T-helper 17 cell (primary cell): ENCODE measurements at regions not wholly inside any gene's neighbourhood (a gene's known extent, or its start where the extent isn't known, plus 50 kb on each side); places are given as distances from the start of the nearest gene placed in this dataset.

Source experiments
- ATAC-seq: fragments of 150-1000 bp; cut with Tn5 transposase; 2 replicates; pipeline ENCODE4 v1.10.0; 2021; ENCODE audit warnings: mild to moderate bottlenecking, moderate library complexity
- DNase-seq, 3 donors: peaks; one replicate each; pipeline versions ENCODE4 v3.0.0 to v3.0.0-alpha.2; 2020 to 2021
- H3K9me3 ChIP-seq: one replicate; pipeline ENCODE4 v1.7.0; 2013; ENCODE audit warnings: low read length, mild to moderate bottlenecking; ENCODE audit not compliant: control insufficient read depth, poor library complexity, severe bottlenecking
- H3K27ac Mint-ChIP-seq: one replicate; pipeline ENCODE4 v1.8.0; 2022; ENCODE audit warnings: mild to moderate bottlenecking, moderate library complexity, mixed read lengths
- H3K27me3 Mint-ChIP-seq: one replicate; pipeline ENCODE4 v1.8.0; 2022; ENCODE audit warnings: mixed read lengths
- H3K36me3 Mint-ChIP-seq: one replicate; pipeline ENCODE4 v1.8.0; 2022; ENCODE audit warnings: low read depth, mixed read lengths
- H3K4me1 Mint-ChIP-seq: one replicate; pipeline ENCODE4 v1.8.0; 2022; ENCODE audit warnings: mild to moderate bottlenecking, mixed read lengths
- H3K4me3 Mint-ChIP-seq: one replicate; pipeline ENCODE4 v1.8.0; 2022; ENCODE audit warnings: mild to moderate bottlenecking, moderate library complexity, mixed read lengths

DNA sequence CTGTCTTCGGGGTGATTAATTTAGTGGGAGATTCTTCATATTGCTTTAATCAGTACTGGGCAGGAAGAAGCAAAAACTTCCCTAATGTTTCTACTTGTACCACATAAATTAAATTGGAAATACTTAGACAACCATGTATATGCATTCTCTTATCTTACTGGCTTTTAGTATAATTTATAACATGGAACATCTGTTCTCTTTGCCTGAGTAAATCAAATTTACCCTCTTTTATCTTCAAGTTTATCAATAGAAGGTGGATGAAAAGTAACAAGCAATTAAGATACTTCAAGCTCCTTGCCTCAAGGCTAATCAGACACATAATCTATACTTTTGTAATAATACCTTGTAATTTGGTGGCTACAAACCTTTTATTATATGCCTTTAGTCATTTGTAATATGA is 274.4 kb upstream of the ARX start:
- Mint-ChIP-seq H3K27ac (no peak overlapping the region), H3K36me3 (no peaks in the 10 kb centered on the region), H3K27me3 (peaks cover 5% of the 10 kb centered on the region), H3K4me1 (no peaks in the 10 kb centered on the region), H3K4me3 (no peak overlapping the region)
- peaks cover 2% of the 10 kb centered on the region for H3K9me3 ChIP-seq
- no peak for ATAC-seq
- DNase-seq = no peak

DNA sequence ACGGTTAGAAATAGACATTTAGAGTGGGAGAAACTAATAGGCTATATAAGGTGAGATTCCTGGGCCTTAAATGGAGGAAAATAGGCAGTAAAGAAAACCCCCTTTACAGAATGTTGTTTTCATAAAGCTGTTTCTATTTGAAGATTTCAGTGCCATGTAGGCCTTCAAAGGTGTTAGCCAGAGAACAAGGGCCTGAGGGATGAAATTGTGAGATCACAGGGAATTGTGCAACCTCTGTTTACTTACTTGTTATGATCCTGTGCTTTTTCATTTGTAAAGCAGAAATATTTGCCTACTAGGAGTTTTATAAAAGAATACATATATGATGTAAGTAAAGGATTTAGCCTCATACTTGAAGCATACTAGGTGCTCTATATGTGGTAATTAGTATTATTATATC is 272.9 kb upstream of the ARX start:
- Mint-ChIP-seq H3K36me3 (no peaks in the 10 kb centered on the region), H3K4me1 (no peaks in the 10 kb centered on the region), H3K27me3 (peaks cover 5% of the 10 kb centered on the region), H3K27ac (no peak overlapping the region), H3K4me3 (no peak overlapping the region)
- no peak for ATAC-seq
- peaks cover 1% of the 10 kb centered on the region for H3K9me3 ChIP-seq
- no peak for DNase-seq

DNA sequence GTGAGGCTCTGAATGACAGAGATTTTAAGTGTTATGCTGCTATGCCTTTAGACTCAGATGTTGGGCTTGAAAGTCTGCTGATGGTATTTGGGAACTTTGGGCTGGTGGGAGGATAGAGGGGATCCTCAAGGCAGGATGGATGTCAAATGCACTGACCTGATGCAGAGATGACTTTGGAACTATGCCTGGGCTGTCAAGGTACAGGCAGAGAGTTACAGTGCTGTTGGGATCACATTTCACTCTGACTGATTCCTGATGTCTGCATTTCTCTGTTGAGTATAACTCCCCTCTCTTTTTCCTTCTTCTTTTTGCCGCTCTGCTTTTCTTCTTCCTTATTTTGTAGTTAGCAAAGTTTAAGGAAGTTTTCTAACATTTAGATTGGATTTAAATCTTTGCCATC is 271.8 kb upstream of the ARX start:
- Mint-ChIP-seq H3K4me3 (no peak overlapping the region), H3K27me3 (peaks cover 5% of the 10 kb centered on the region), H3K36me3 (no peaks in the 10 kb centered on the region), H3K4me1 (no peaks in the 10 kb centered on the region), H3K27ac (no peak overlapping the region)
- H3K9me3 ChIP-seq = peaks cover 3% of the 10 kb centered on the region
- ATAC-seq (no peak), DNase-seq (no peak)

DNA sequence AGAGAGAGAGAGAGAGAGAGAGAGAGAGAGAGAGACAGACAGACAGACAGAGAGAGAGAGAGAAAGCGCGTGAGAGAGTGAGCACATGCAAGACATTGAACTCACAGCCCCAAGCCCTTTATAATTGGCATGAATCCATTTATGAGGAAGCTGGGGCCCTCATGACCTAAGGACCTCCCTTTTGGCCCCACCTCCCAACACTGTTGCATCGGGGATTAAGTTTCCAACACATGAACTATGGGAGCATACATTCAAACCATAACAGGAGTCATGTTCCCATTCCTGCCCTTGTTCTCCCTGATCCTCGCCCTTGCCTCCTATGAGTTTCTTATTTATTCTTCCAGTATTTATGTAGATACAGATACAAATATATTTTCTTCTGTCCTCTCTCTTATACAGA is 269.8 kb upstream of the ARX start:
- Mint-ChIP-seq H3K27ac (no peak overlapping the region), H3K4me3 (no peak overlapping the region), H3K36me3 (no peaks in the 10 kb centered on the region), H3K4me1 (no peaks in the 10 kb centered on the region), H3K27me3 (peaks cover 5% of the 10 kb centered on the region)
- H3K9me3 ChIP-seq = peaks cover 3% of the 10 kb centered on the region
- ATAC-seq (no peak), DNase-seq (no peak)

DNA sequence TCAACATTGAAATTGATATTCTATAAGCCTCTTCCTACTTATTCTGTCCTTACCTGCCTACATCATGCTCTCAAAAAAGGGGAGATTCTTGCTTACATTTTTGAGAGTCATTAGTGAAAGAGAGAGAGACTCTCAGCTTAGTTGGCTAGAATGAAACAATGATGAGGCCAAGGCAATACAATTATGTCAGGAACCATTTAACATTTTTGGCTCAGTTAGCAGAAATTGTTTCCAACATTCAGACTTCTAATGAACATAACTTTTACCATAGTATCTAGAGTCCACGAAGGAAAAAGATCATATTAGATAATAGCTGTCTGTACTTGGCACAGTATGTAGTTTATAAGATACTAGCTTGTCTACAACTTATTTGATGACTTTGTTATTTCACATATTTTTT is 263.7 kb upstream of the ARX start:
- no peak overlapping the region for H3K4me3 Mint-ChIP-seq
- peaks cover 3% of the 10 kb centered on the region for H3K9me3 ChIP-seq
- no peaks in the 10 kb centered on the region for H3K27me3 Mint-ChIP-seq
- DNase-seq (no peak), ATAC-seq (no peak)
- H3K36me3 Mint-ChIP-seq = no peaks in the 10 kb centered on the region
- no peaks in the 10 kb centered on the region for H3K4me1 Mint-ChIP-seq
- H3K27ac Mint-ChIP-seq = no peak overlapping the region

DNA sequence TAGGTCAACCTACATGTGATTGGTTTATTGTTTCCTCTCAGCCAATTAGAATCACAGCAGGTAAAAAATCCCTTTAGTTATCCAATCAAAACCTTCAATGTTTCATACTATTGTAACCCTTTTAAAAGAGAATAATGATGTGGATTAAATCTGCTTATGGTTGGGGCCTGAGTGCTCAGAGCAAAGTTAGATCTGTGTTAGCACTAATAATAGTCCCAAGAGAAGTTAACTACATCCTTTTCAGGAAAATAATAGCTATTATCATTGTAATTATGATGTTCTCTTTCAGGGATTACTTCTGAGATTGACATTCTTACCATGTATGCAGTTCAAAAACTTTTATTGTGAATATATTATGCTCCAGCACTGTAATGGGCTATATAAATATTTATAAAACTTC is 262.6 kb upstream of the ARX start:
- Mint-ChIP-seq H3K4me3 (no peak overlapping the region), H3K4me1 (no peaks in the 10 kb centered on the region), H3K27ac (no peak overlapping the region), H3K27me3 (no peaks in the 10 kb centered on the region), H3K36me3 (no peaks in the 10 kb centered on the region)
- H3K9me3 ChIP-seq = peaks cover 3% of the 10 kb centered on the region
- DNase-seq (no peak), ATAC-seq (no peak)

DNA sequence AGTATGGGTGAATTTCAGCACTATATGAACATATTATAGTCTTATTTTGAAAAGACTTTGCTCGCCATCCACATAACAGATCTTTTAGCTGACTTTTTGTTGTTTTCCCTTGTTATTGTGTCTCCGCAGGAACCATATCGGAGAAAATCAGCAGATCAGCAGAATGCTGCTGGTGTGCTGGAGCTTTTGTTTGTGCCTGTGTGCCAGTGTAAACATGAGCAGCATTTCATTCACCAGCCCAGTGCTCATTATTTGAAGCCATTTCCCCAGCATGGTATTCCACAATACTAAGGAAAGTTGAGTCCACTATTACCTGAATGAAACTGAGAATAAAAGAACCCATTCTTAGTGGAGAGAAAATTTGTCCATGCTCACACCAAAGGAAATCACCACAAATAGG is 261.8 kb upstream of the ARX start:
- no peaks in the 10 kb centered on the region for H3K27me3 Mint-ChIP-seq

DNA sequence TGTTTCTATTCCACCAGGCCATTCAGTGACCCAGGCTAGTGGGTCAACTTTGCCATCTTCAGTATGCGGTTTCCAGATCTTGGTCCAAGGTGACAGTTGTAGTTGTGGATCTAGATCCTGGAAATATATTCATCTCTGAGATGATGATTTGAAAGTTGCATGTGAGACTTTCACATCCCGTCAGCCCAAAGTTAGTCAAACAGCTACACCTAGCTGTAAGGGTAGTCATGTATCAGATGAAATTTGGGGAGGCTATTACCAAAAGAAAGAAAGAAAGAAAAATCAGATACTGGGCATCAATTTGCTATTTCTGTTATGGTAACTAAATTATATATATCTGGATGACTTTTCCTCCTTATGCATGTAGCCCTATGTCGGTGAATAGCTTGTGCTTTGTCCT is 259.4 kb upstream of the ARX start:
- Mint-ChIP-seq H3K36me3 (no peaks in the 10 kb centered on the region), H3K4me3 (no peak overlapping the region), H3K27ac (no peak overlapping the region), H3K27me3 (no peaks in the 10 kb centered on the region), H3K4me1 (no peaks in the 10 kb centered on the region)
- DNase-seq (no peak), ATAC-seq (no peak)
- no peaks in the 10 kb centered on the region for H3K9me3 ChIP-seq

More for the DNA sequence above, 261.8 kb upstream of the ARX start:
- no peak for ATAC-seq
- no peak overlapping the region for H3K27ac Mint-ChIP-seq
- no peaks in the 10 kb centered on the region for H3K4me1 Mint-ChIP-seq
- H3K36me3 Mint-ChIP-seq = no peaks in the 10 kb centered on the region
- peaks cover under 1% of the 10 kb centered on the region for H3K9me3 ChIP-seq
- no peak for DNase-seq
- H3K4me3 Mint-ChIP-seq = no peak overlapping the region

DNA sequence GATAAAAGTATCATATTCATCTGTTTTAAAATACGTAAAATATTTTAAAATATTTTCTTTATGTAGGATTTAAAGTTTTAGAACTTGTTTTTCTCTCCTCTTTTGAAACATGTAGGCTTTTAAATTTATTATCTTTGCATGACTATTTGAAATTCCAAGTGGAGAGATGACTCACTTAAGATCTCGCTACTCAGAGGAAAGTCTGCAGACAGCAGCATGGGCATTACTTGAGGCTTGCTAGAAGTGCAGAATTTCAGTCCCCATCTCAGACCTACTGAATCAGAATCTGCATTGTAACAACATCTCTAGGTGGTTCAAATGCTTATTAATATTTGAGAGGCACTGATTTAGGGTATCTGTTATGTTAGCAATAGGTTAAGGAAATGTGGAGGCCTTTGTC is 225.7 kb upstream of the ARX start:
- H3K4me3 Mint-ChIP-seq = no peak overlapping the region
- no peak for ATAC-seq
- no peak overlapping the region for H3K27ac Mint-ChIP-seq
- no peaks in the 10 kb centered on the region for H3K27me3 Mint-ChIP-seq
- no peaks in the 10 kb centered on the region for H3K4me1 Mint-ChIP-seq
- DNase-seq = no peak
- no peaks in the 10 kb centered on the region for H3K36me3 Mint-ChIP-seq
- H3K9me3 ChIP-seq = no peaks in the 10 kb centered on the region

DNA sequence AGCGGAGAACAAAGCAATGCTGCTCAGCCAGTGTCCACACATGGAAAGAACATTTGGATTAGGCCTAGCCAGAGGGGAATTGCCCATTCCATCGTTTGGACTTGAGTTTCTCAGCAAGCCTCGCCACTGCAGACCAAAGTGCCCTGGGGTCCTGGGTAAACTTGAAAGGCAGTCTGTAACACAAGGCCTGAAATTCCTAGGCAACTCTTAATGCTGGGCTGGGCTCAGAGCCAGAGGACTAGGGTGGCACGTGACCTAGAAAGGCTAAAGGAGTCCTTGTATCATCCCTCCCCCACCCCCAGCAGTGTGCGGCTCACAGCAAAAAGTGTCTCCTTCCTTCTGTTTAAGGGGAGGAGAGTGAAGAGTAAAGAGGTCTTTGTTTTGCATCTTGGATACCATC is 210.4 kb upstream of the ARX start:
- H3K9me3 ChIP-seq = no peaks in the 10 kb centered on the region
- Mint-ChIP-seq H3K36me3 (no peaks in the 10 kb centered on the region), H3K4me3 (no peak overlapping the region), H3K4me1 (no peaks in the 10 kb centered on the region), H3K27ac (no peak overlapping the region), H3K27me3 (no peaks in the 10 kb centered on the region)
- ATAC-seq (no peak), DNase-seq (no peak)

DNA sequence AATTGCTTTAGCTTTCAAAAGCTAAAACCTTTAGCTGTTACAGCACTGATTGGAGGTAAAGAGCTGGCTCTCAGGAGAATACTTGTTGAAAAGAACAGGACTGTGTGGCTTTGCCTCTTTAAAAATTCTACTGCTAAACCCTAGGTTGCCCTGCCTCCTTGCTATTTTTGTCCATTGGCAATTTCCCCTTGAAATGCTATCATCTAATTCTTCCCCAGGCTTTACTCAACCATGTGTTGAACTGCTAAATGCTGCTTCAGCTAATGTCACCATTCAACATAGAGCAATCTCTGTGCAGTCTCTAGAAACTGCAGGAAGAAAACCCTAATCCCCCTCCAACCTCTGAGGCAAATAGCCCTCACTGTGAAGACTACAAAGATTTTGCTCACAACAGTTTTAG is 203.7 kb upstream of the ARX start:
- H3K9me3 ChIP-seq = no peaks in the 10 kb centered on the region
- no peaks in the 10 kb centered on the region for H3K27me3 Mint-ChIP-seq
- no peak for DNase-seq
- no peak for ATAC-seq
- no peaks in the 10 kb centered on the region for H3K36me3 Mint-ChIP-seq
- H3K4me1 Mint-ChIP-seq = peaks cover 2% of the 10 kb centered on the region
- no peak overlapping the region for H3K27ac Mint-ChIP-seq
- H3K4me3 Mint-ChIP-seq = no peak overlapping the region

DNA sequence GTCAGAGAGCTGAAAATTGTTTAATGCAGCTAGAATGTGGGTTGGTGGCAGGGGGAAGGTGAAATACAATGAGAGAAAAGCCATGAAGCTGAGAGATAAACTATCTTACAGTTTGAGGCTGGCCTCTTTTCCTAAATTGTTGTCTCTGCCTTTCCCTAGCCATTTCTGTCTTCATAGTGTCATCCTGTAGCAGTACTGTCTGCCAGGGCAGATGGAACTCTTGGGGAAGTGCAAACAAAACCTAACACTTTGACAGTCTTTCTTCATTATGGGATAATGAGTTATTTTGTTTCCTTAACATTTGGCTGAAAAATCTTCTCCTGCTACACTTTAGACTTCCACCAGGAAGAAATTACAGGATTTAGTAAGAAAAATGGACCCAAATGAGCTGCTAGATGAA is 197.8 kb upstream of the ARX start:
- DNase-seq (no peak), ATAC-seq (no peak)
- H3K27ac Mint-ChIP-seq = no peak overlapping the region
- H3K36me3 Mint-ChIP-seq = no peaks in the 10 kb centered on the region
- peaks cover 2% of the 10 kb centered on the region for H3K4me1 Mint-ChIP-seq
- no peaks in the 10 kb centered on the region for H3K27me3 Mint-ChIP-seq
- H3K4me3 Mint-ChIP-seq = no peak overlapping the region
- no peaks in the 10 kb centered on the region for H3K9me3 ChIP-seq

DNA sequence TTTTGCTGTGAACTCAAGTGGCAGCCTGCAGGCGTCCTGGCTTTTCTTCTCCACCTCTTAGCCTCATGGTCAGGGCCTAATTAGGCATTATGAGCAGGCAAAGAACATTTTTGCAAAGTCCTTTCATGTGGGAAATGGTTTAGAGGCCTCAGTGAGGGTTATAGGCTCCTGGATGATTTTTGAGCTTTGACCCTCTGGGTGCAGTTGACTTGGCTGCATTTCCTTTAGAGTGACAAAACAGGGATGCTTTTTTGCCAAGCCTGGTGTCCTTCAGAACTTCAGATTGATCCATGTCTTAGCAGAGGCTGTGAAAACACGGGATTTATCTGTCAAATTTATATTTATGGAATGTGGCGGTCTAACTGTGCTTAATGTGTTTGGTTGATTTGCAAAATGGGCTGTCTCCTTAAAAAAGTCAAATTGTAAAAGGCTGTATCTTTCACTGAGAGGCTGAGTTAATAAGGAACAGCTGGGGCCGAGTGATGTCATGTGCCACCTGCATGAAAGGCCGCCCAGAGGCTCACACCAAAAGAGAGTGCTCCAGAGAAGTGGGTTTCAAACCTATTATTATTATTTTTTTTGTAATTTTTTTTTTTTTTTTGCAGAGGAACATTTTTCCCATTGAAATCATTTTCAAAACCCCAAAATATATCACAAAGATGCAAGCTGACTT is 192.2 kb upstream of the ARX start:
- Mint-ChIP-seq H3K36me3 (no peaks in the 10 kb centered on the region), H3K4me3 (no peak overlapping the region), H3K4me1 (peaks cover 2% of the 10 kb centered on the region), H3K27ac (no peak overlapping the region), H3K27me3 (no peaks in the 10 kb centered on the region)
- no peaks in the 10 kb centered on the region for H3K9me3 ChIP-seq
- no peak for DNase-seq
- no peak for ATAC-seq

DNA sequence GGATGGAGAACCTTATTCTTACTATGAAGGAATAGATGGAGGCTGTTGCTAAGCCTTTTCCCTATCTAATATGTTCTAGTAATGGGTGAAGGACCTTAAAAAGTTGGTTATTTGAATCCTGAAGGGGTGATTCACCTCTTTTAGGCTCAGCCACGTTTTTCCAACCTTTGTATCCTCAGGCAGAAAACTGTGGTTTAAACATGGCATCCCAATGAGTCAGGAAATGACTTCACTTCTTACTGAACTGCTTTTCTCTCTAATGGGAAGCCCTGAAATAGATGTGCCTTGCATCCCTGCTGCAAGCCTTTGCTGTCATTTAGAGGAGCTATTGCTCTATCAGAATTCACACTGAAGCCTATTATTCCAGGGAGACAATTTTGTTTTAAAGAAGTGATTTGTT is 191.0 kb upstream of the ARX start:
- H3K36me3 Mint-ChIP-seq = no peaks in the 10 kb centered on the region
- H3K4me3 Mint-ChIP-seq = no peak overlapping the region
- H3K4me1 Mint-ChIP-seq = peaks cover 2% of the 10 kb centered on the region
- H3K9me3 ChIP-seq = no peaks in the 10 kb centered on the region
- ATAC-seq = no peak
- no peak overlapping the region for H3K27ac Mint-ChIP-seq
- no peaks in the 10 kb centered on the region for H3K27me3 Mint-ChIP-seq
- no peak for DNase-seq
